HEK293 (cell line): ENCODE measurements at regions not wholly inside any gene's neighbourhood (a gene's known extent, or its start where the extent isn't known, plus 50 kb on each side); places are given as distances from the start of the nearest gene placed in this dataset.

Source experiments
- MZF1 ChIP-seq: fragments of 450-650 bp; formaldehyde crosslinking; IDR thresholded peaks from 2 replicates; pipeline ENCODE4 v1.5.1; 2017; ENCODE audit warnings: missing biosample characterization, missing genetic modification characterization, borderline replicate concordance
- PRDM1 ChIP-seq: fragments of 450-650 bp; formaldehyde crosslinking; IDR thresholded peaks from 2 replicates; pipeline ENCODE4; 2016; ENCODE audit warnings: missing biosample characterization, missing genetic modification characterization
- ZFP3 ChIP-seq: fragments of 450-650 bp; formaldehyde crosslinking; IDR thresholded peaks from 2 replicates; pipeline ENCODE4 v1.5.1; 2016; ENCODE audit warnings: low read depth, missing biosample characterization, missing genetic modification characterization
- ZNF133 ChIP-seq: fragments of 450-650 bp; formaldehyde crosslinking; IDR thresholded peaks from 2 replicates; pipeline ENCODE4 v1.5.1; 2016; ENCODE audit warnings: missing biosample characterization, missing genetic modification characterization
- ZNF510 ChIP-seq: fragments of 450-650 bp; formaldehyde crosslinking; IDR thresholded peaks from 2 replicates; pipeline ENCODE4 v1.5.1; 2018; ENCODE audit warnings: mild to moderate bottlenecking, missing genetic modification characterization, missing biosample characterization; ENCODE audit not compliant: insufficient replicate concordance
- ZNF654 ChIP-seq: fragments of 450-650 bp; formaldehyde crosslinking; IDR thresholded peaks from 2 replicates; pipeline ENCODE4 v1.5.1; 2016; ENCODE audit warnings: low read depth, missing biosample characterization, missing genetic modification characterization
- TF ChIP-seq, protein P1 (sequence below): fragments of 450-650 bp; formaldehyde crosslinking; IDR thresholded peaks from 2 replicates; pipeline ENCODE4 v1.5.1; 2016; ENCODE audit warnings: missing biosample characterization, missing genetic modification characterization
- TF ChIP-seq, protein P2 (sequence below): fragments of 450-650 bp; formaldehyde crosslinking; IDR thresholded peaks from 2 replicates; pipeline ENCODE4 v1.5.1; 2016; ENCODE audit warnings: missing biosample characterization, missing genetic modification characterization
- TF ChIP-seq, protein P3 (sequence below): fragments of 450-650 bp; formaldehyde crosslinking; IDR thresholded peaks from 2 replicates; pipeline ENCODE4 v1.5.1; 2016; ENCODE audit warnings: missing biosample characterization, missing genetic modification characterization
- TF ChIP-seq, protein P4 (sequence below): fragments of 450-650 bp; formaldehyde crosslinking; IDR thresholded peaks from 2 replicates; pipeline ENCODE4 v1.5.1; 2016; ENCODE audit warnings: missing biosample characterization, missing genetic modification characterization
- TF ChIP-seq, protein P5 (sequence below): fragments of 450-650 bp; formaldehyde crosslinking; conservative IDR thresholded peaks from 2 replicates; pipeline ENCODE4 v1.5.1; 2016; ENCODE audit warnings: low read depth, missing biosample characterization, missing genetic modification characterization

DNA sequence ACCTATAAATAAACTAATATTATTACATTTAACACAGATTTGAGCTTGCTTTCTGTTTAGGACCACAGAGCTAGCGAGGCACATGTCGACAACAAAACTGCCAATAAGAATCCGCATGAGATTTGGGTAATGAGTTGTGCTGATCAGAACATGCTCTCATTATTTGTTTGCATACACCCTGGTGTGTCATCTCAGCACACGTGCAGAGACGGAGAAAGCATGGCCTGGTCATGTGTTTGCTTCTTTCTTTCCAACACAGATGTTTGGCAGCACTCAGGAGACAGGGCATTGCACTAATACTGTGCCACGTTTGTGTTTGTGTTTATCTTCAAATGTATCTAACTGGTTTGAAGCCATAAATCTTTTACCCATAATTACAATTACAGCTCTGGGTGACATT lies 364.8 kb downstream of the ARAP2 start:
- TF ChIP-seq ZFP3 (no peak), PRDM1 (tag by site-specific recombination) (no peak), MZF1 (tag by site-specific recombination) (no peak), ZNF654 (tag by site-specific recombination) (no peak), ZNF133 (tag by site-specific recombination) (no peak), ZNF510 (no peak)
- TF ChIP-seq, protein P1, sequence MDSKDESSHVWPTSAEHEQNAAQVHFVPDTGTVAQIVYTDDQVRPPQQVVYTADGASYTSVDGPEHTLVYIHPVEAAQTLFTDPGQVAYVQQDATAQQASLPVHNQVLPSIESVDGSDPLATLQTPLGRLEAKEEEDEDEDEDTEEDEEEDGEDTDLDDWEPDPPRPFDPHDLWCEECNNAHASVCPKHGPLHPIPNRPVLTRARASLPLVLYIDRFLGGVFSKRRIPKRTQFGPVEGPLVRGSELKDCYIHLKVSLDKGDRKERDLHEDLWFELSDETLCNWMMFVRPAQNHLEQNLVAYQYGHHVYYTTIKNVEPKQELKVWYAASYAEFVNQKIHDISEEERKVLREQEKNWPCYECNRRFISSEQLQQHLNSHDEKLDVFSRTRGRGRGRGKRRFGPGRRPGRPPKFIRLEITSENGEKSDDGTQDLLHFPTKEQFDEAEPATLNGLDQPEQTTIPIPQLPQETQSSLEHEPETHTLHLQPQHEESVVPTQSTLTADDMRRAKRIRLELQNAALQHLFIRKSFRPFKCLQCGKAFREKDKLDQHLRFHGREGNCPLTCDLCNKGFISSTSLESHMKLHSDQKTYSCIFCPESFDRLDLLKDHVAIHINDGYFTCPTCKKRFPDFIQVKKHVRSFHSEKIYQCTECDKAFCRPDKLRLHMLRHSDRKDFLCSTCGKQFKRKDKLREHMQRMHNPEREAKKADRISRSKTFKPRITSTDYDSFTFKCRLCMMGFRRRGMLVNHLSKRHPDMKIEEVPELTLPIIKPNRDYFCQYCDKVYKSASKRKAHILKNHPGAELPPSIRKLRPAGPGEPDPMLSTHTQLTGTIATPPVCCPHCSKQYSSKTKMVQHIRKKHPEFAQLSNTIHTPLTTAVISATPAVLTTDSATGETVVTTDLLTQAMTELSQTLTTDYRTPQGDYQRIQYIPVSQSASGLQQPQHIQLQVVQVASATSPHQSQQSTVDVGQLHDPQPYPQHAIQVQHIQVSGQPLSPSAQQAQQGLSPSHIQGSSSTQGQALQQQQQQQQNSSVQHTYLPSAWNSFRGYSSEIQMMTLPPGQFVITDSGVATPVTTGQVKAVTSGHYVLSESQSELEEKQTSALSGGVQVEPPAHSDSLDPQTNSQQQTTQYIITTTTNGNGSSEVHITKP (tag by site-specific recombination): no peak
- TF ChIP-seq, protein P2, sequence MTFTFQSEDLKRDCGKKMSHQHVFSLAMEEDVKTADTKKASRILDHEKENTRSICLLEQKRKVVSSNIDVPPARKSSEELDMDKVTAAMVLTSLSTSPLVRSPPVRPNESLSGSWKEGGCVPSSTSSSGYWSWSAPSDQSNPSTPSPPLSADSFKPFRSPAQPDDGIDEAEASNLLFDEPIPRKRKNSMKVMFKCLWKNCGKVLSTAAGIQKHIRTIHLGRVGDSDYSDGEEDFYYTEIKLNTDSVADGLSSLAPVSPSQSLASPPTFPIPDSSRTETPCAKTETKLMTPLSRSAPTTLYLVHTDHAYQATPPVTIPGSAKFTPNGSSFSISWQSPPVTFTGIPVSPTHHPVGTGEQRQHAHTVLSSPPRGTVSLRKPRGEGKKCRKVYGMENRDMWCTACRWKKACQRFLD (tag by site-specific recombination): no peak
- TF ChIP-seq, protein P3, sequence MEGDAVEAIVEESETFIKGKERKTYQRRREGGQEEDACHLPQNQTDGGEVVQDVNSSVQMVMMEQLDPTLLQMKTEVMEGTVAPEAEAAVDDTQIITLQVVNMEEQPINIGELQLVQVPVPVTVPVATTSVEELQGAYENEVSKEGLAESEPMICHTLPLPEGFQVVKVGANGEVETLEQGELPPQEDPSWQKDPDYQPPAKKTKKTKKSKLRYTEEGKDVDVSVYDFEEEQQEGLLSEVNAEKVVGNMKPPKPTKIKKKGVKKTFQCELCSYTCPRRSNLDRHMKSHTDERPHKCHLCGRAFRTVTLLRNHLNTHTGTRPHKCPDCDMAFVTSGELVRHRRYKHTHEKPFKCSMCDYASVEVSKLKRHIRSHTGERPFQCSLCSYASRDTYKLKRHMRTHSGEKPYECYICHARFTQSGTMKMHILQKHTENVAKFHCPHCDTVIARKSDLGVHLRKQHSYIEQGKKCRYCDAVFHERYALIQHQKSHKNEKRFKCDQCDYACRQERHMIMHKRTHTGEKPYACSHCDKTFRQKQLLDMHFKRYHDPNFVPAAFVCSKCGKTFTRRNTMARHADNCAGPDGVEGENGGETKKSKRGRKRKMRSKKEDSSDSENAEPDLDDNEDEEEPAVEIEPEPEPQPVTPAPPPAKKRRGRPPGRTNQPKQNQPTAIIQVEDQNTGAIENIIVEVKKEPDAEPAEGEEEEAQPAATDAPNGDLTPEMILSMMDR (tag by site-specific recombination): no peak
- TF ChIP-seq, protein P4, sequence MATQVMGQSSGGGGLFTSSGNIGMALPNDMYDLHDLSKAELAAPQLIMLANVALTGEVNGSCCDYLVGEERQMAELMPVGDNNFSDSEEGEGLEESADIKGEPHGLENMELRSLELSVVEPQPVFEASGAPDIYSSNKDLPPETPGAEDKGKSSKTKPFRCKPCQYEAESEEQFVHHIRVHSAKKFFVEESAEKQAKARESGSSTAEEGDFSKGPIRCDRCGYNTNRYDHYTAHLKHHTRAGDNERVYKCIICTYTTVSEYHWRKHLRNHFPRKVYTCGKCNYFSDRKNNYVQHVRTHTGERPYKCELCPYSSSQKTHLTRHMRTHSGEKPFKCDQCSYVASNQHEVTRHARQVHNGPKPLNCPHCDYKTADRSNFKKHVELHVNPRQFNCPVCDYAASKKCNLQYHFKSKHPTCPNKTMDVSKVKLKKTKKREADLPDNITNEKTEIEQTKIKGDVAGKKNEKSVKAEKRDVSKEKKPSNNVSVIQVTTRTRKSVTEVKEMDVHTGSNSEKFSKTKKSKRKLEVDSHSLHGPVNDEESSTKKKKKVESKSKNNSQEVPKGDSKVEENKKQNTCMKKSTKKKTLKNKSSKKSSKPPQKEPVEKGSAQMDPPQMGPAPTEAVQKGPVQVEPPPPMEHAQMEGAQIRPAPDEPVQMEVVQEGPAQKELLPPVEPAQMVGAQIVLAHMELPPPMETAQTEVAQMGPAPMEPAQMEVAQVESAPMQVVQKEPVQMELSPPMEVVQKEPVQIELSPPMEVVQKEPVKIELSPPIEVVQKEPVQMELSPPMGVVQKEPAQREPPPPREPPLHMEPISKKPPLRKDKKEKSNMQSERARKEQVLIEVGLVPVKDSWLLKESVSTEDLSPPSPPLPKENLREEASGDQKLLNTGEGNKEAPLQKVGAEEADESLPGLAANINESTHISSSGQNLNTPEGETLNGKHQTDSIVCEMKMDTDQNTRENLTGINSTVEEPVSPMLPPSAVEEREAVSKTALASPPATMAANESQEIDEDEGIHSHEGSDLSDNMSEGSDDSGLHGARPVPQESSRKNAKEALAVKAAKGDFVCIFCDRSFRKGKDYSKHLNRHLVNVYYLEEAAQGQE (tag by site-specific recombination): no peak
- TF ChIP-seq, protein P5, sequence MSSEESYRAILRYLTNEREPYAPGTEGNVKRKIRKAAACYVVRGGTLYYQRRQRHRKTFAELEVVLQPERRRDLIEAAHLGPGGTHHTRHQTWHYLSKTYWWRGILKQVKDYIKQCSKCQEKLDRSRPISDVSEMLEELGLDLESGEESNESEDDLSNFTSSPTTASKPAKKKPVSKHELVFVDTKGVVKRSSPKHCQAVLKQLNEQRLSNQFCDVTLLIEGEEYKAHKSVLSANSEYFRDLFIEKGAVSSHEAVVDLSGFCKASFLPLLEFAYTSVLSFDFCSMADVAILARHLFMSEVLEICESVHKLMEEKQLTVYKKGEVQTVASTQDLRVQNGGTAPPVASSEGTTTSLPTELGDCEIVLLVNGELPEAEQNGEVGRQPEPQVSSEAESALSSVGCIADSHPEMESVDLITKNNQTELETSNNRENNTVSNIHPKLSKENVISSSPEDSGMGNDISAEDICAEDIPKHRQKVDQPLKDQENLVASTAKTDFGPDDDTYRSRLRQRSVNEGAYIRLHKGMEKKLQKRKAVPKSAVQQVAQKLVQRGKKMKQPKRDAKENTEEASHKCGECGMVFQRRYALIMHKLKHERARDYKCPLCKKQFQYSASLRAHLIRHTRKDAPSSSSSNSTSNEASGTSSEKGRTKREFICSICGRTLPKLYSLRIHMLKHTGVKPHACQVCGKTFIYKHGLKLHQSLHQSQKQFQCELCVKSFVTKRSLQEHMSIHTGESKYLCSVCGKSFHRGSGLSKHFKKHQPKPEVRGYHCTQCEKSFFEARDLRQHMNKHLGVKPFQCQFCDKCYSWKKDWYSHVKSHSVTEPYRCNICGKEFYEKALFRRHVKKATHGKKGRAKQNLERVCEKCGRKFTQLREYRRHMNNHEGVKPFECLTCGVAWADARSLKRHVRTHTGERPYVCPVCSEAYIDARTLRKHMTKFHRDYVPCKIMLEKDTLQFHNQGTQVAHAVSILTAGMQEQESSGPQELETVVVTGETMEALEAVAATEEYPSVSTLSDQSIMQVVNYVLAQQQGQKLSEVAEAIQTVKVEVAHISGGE: no peak
